GM19372 (cell line): ENCODE measurements at regions not wholly inside any gene's neighbourhood (a gene's known extent, or its start where the extent isn't known, plus 50 kb on each side); places are given as distances from the start of the nearest gene placed in this dataset.

ENCODE experiments used
- ATAC-seq: cut with Tn5 transposase; IDR thresholded peaks from one replicate; pipeline ENCODE4 v1.9.1; 2021; ENCODE audit warnings: mild to moderate bottlenecking, low read depth, moderate library complexity; ENCODE audit not compliant: unreplicated experiment

DNA sequence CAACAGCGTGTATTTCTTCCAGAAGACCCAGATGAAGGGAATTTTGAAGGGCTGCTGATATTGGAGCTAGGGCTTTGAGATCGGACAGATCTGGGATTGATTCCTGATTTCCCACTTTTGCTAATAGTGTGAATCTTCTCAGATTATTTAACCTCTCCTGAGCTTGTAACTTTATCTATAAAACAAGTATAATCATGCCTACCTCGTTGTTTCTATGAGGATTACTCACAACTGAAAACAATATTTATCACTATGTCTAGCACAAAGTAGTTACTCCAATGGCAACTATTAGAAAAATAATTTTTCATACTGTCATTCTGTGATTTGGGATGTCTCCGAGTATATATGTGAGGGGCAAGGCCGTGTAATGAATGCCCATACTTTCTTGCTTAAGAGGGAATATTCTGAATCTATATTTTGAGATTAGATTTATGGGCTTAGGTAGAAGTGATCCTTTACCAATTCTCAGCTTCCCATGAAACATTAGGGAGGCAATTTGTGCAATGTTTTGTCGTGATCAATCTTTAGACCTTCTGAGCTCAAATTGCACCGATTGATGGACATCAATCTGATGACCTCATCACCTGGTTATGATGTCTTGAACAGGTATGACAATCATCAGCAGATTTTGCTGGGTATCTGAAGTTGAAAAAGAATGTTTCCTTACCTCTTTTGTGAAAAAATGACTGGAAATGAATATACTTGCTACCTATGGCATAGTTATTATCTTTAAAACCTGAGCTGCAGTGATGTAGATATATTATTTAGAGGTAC lies 339.9 kb downstream of the KCNS3 start:
- no peak for ATAC-seq

GRCh38 chr2:18214936-18215335 lies 336.5 kb downstream of the KCNS3 start:
- no peak for ATAC-seq

- no peak for ATAC-seq
Observed at GRCh38 chr2:18213986-18214385, 335.5 kb downstream of the KCNS3 start.

GRCh38 chr2:18209934-18210639 lies 331.6 kb downstream of the KCNS3 start:
- no peak for ATAC-seq

DNA sequence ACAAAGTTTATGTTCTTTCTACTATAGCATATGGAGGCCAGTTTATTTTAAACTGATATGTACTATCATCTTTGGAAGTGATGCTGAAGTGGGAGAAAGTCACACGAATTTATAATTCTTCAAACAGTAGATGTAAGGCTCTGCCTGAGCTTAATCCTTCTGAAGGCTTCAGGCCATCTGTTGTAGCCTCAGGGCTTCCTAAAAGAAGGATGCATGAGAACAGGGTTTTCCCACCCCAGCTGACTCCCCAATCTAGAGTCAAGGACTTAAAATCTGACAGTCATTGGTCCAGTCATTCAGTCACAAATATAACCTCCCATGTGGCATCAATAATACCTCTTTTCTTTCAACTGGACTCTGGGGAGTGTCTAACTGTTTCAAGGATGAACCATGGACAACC lies 330.5 kb downstream of the KCNS3 start:
- no peak for ATAC-seq

GRCh38 chr2:18200771-18201170 lies 322.3 kb downstream of the KCNS3 start:
- ATAC-seq = no peak

DNA sequence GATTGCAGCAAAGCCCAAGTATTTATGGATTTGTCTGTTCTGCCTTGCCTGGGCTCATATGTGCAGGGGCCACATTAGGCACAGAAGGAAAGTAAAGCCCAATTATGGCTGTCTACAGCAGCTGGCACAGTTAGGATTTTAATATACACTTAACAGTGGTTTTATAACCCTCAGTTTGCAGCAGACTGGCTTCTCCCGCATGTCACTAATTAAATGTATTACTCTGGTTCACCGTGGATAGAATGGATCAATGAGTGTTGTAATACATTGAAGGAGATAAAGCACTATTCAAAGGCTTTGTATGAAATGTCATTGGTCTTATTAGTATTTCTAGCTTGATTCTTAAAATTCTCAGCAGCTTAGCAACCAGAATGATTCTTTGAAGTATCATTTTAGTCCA lies 320.2 kb downstream of the KCNS3 start:
- ATAC-seq = no peak

DNA sequence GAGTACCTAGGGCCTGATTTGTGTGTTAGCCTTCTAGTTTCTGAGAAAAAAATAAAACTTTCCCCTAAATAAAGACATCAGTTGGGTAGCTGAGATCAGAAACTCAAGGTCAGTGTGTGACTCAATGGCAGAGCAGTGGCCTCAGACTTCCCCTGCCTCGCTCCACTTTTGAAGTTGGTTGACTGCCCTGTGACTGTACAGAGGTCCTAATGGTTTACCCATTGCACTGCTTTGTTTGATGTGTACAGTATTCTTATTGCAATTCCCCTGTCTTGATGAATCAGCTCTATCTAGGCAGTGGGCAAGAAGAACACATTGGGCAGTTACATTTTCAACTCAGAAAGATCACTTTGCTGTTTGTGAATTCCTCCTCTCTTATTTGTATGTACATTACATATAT lies 315.7 kb downstream of the KCNS3 start:
- no peak for ATAC-seq

DNA sequence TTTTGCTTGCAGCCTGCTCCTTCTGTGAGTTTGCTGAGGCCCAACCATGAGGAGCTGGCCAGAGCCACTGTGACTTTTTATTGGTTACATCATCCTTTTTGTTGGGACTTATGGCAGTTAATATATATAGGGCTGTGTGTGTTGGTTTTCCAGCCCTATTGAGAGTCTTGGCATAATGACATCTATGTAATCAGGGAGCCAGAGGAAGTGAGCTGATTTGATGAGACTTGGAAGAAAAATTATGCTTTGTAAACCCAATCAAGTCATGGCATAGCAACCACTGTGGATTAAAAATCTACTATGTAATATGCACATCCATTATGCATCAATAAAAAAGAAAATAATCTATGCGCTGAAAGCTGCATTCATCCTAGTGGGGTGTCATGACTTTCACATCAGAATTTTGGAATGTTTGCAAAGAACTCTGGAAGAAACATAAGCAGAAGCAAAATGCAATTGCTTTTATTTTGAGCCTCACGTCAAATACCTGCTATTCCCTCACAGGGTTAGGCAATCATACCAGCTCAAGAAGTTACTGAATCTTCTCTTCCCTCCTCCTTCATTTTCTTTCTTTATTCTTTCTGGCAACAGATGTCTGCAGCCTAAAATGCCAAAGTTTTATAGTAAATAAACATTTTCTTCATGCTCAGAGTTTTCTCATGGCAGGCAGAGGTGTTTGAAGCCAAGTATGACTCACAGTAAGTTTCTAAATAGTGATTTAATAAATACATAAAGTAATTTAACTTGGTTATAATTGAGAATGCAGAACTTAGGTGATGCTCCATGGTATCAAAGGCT lies 308.5 kb downstream of the KCNS3 start:
- ATAC-seq = no peak

- no peak for ATAC-seq
Observed at GRCh38 chr2:18182861-18183260, 304.4 kb downstream of the KCNS3 start.

GRCh38 chr2:18180912-18181311 lies 302.4 kb downstream of the KCNS3 start:
- no peak for ATAC-seq

DNA sequence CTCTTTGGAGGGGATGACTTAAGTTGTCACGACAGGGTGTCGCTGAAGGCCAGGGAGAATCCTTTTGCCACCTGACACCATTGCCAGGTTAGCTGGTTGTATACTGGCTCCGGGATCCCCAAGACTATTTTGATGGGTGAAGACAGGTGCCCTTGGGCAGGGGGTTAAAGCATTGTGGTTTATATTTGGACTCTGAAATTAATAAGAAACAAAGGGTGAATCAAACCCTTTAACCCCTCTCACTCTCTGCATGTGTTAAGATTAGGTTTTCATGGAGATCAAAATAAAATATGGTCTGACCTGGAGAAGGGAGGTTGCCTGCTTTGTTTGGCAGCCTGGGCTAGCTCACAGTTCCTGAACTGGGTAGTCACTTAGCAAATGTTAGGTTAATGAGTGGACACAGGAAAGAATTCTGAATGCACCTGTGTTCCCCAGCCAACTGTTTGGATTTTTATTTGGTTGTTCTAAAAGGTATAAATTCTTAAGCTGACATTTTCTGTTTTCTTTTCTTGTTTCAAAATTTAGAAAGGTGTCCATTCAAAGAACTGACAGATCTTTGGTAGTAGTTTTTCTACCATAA lies 301.7 kb downstream of the KCNS3 start:
- no peak for ATAC-seq

- peak; percentile 92 for ATAC-seq
Observed at GRCh38 chr2:18178736-18179349, 300.4 kb downstream of the KCNS3 start.

DNA sequence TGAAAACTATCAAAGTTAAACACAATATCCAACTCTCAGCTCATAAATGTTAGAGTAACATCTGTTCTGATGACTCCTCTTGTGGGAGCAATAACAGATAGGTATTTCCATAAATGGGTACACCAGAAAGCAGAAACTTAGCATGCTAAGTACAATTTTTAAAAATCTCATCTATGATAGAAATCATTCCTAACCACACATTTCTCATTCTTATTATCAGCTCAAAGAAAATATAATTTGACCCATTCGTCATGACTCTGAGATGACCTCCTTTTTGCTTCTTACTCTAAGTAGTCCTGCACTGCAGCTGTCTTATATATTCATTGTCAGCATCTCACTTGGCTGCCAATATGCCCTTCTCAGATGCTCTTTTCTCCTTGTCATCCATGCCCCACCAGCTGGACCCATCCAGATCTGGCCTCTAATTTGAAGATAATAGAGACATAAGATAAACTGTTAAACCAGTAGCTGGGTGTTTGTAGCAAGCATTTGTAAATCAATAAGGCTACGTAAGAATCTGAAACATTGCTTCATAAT lies 298.3 kb downstream of the KCNS3 start:
- ATAC-seq = no peak

DNA sequence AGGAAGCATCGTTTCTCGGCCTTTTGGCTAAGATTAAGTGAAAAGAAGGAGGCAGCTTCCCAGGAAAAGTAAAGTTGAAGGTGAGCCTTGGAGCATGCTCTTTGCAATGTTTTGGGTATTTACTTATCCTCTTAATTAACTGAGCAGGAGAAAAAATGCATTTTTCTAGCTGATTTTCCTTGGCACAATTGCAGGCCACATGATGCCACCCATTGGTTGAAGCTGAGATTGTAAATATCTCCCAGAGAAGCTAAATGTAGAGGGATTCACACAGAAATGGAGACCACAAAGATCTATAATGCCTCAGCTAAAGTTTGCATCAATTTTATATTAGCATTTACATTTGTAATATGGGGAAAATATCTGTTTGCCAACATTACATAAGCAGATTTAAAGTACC lies 294.1 kb downstream of the KCNS3 start:
- no peak for ATAC-seq

DNA sequence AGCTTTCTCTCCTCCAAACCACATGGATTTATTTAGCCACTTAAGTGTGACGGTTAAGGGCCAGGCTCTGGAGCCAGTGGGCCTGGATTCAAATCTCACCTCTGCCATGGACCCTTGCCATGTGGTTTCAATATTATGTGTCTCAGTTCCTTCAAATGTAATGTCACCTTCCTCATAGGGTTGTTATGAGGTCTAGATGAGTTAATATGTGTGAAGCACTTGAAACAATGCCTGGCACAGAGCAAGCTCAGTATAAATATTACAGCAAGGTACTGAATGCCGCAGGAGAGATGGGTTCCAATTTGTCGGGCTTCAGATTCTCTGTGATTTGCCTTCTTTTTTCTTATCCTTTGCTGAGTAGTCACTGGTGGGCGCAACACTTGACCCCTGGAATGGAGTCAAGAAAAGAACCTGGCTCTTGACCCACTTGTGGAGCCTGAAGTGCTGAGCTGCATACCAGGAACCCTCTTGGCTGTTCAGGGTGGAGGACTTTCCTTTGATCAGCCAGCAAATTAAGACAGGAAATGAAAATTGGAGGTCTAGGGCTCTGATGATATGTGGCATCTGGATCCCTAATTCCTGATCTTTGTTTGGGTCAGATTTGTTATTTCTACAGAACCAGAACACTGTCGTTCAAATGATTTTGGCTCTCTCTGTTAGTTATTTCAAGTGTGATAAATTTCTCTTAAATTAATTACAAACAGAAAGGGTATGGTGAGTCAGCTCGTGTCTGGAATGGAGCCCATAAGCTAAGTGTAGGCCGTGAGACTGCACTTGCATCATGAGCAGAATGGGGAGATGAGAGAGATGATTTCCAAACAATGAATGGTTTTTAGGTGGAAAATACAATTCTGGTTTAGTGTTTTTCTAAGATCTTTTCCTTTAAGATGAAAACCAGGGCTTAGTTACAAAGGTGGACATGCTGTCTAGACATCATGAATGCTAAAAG lies 293.0 kb downstream of the KCNS3 start:
- no peak for ATAC-seq

DNA sequence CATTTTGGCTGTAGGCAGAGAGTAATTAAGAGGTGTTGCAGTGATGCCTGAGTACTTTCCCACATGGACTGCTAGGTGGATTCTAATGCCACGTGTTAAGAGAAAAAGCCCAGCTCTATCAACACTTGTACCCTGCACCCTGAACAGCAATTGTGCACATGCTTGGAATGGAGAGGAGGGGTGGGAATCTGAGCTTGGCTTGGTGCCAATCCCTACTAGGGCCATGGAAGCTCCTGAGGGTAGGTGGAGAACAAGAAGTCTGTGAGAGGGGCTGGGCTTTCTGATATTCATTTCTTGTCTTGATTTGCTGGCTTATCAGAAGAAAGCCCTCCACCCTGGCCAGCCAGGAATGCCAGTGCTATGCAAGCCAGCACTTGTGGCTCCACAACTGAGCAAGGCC lies 292.2 kb downstream of the KCNS3 start:
- no peak for ATAC-seq

DNA sequence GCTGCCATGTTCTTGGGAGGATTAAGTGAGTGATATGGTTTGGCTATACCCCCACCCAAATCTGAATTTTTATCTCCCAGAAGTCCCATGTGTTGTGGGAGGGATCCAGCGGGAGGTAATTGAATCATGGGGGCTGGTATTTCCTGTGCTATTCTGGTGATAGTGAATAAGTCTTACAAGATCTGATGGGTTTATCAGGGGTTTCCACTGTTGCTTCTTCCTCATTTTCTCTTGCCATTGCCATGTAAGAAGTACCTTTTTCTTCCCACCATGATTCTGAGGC lies 291.4 kb downstream of the KCNS3 start:
- ATAC-seq = no peak

DNA sequence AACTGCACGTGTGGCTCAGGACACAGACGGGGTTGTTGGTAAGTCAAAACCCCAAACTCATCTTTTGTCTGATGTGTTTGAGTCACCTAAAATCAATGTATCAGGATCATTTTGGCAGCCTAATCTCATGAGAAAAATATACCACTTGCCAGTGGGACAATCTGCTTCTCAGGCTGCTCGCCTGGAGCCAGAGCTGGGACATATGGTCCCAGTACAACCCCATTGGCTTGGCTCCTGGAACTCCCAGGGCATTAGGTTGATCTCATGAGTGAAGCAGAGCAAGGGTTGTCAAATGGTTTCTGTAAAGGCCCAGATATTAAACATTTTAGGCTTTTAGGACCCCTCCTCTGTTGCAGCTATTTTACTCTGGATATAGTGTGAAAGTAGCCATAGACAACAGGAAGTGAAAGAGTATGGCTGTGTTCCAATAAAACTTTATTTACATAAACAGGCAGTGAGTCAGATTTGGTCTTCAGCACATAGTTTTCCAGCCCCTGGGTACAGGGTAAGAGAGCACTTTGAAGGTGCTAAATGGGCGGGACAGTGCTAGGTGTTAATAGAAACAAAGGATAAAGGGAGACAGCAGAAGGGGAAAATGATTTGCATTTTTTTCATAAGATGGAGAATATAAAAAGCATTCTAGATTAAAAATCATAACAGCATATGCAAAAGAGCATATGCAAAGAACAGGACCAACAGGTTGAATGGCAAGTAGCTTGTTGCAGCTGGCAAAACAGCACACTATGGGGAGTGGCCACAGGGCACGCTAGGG lies 290.8 kb downstream of the KCNS3 start:
- no peak for ATAC-seq
